Ovary (tissue), 3 donors: ENCODE measurements at regions not wholly inside any gene's neighbourhood (a gene's known extent, or its start where the extent isn't known, plus 50 kb on each side); places are given as distances from the start of the nearest gene placed in this dataset.

ENCODE experiments used
- CTCF ChIP-seq, 3 donors: fragments of 450-650 bp in 2 of 3; fragments of 200-600 bp in 1 of 3; IDR thresholded peaks; one replicate each; pipeline versions ENCODE4 v1.5.1 to v1.8.0; 2016 to 2022; ENCODE audit warnings: antibody characterized with exemption in 3 of 3, mild to moderate bottlenecking in 1 of 3
- EP300 ChIP-seq: sonication (generic); formaldehyde crosslinking; IDR thresholded peaks from one replicate; pipeline ENCODE4 v1.6.1; 2017; ENCODE audit warnings: antibody characterized with exemption
- POLR2A ChIP-seq: fragments of 450-650 bp; IDR thresholded peaks from one replicate; pipeline ENCODE4 v1.6.1; 2017; ENCODE audit warnings: antibody characterized with exemption, mild to moderate bottlenecking, moderate library complexity
- donor health status: DM: no; HTN: no; CAD: no.

- TF ChIP-seq POLR2A (no peak), CTCF (IDR thresholded peaks at IDR 0.05) (no peak), EP300 (no peak)
These were observed 106.7 kb upstream of the TTC29 start for GRCh38 chr4:147052361-147052760.
